Activated CD4-positive, alpha-beta T cell treated with anti-CD3 and anti-CD28 coated beads, Interleukin-2, Interleukin-6, amounts not matched to agents 100 ng/mL and 50 ng/mL, durations not matched to agents 16 hours and 8 hours (primary cell): ENCODE measurements at regions not wholly inside any gene's neighbourhood (a gene's known extent, or its start where the extent isn't known, plus 50 kb on each side); places are given as distances from the start of the nearest gene placed in this dataset.

Experiments used
- DNase-seq: peaks from one replicate; pipeline ENCODE4 v3.0.0-alpha.2; 2020

DNA sequence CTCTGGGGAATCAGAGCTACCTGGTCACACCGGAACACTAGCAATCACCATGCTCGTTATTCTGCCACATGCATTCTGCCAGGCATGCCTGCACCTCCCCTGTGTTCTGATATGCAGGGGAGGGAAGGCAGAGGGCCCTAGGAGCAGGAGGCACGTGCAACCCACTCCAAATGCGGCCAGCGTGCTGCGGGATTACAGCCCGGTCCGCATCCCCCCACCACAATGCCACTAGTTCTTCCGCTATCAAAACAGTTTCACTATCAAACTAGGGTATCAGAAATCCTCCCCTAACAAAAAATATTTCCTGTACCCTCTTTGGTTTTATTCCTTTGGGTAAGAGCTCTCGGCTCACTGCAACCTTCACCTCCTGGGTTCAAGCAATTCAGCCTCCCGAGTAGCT, 223.2 kb upstream of the IGF1R start:
- no peak for DNase-seq

DNA sequence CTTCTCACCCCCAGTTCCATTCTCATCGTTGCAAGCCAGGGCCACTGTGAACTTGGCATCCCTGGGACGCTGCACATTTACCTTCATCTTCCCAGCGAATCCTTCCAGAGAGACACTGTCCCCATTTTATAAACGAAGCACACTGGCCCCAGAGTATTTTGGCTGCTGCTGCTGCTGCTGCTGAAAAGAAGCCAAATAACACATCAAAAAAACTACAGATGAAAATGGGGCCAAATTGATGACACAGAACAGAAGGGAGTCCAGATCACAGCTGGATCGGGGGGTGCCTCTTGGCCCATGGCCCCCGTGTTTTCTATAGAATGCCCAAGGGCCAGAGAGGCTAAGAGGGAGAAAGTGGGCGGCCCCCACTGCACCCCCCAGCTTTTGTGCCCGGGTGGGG, 221.0 kb upstream of the IGF1R start:
- DNase-seq = no peak

DNA sequence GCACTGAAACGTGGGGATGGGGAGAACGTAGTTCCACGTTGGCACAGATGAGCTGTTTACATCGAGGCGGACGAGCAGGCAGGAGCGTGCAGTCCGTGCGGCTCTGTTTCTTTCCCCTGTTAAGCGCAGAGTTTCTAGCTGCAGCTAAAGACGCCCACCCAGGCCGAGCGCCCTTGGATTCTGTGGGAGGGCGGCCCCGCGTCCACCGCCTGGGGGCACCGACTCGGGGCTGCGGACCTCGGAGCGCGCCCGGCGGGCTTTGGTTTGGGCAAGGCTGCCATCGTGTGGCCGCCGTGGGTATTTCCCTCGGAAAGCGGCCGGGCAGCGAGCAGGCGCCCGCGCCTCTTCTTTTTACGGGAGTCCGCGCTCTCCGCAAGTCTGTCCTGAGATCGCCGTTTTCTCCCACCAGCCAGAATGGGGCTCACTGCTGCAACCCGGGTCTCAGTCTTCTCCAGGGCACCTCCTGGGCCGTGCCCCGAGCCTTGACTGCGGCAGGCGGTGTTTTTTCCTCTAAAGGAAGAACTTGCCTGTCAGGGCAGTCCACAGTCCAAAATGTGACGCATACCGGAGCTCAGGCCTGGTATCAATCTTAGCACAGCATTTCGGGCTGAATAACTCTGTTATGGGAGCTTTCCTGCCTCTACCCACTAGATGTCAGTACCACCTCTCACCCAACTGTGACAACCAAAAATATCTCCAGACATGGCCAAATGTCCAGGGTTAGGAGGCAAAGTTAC, 219.9 kb upstream of the IGF1R start:
- peak; percentile 73 for DNase-seq

DNA sequence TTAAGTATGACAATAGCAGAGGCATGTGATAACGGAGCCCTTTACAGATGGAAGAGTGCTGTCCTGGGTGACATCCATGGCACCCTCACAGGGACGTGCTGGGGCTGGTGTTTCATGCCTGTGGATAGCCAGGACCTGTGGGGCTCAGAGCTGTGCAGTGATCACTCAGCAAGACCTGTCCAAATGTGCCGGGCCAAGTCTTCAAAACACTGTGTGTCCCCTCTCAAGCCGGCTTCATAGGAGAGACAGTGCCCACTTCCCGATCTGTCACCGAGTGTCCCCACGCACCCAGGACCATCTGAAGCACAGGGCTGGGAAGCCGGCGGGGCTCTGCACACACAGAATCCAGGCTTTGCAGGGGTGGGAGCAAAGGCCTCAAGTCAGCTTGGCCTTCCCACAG, 217.2 kb upstream of the IGF1R start:
- DNase-seq = no peak

DNA sequence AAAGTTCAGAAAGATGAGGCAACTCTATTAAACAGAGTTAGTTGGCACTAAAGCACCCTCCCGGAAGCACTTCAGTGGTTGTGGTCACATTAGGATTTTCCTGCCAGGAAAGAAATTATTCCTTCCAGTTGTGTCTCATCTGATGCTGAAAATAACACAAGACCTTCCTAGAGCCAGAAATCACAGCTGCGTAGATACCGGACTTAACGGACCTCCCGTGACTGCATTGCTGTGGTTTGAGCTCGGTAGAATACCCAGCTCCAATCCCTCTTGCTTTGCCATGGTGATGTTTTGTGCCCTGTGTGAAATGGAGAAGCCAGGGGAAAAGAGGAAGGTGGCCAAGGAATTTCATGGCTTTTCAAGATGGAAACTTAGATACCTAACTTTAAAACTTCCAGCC, 215.0 kb upstream of the IGF1R start:
- no peak for DNase-seq

DNA sequence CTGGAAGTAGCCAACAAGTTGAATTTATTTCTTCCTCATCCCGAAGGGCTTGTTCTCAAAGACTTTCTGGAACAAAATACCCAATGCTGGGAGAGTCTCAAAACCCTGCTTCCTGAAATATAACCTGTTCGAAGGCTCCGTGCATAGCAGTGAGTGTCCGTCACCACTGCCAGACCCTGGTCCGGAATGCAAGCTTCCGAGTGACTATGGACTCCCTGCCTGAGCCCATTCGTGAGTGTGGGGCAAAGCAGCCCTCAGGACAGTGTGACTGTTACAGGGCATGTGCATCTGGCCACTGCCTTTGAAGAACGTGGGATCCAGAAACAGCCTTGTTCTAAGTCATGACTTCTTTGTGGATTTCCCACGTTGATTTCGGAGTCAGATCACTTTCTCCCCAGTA, 214.5 kb upstream of the IGF1R start:
- DNase-seq = no peak

DNA sequence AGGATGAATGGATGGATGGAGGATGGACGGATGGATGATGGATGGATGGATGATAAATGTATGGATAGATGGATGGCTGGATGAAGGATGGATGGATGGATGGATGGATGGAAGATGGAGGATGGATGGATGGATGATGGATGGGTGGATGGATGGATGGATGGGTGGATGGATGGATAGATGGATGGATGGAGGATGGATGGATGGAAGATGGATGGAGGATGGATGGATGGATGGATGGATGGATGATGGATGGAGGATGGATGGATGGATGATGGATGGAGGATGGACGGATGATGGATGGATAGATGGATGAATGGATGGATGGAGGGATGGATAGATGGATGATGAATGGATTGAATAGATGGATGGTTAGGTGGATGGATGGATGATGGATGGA, 210.6 kb upstream of the IGF1R start:
- no peak for DNase-seq

DNA sequence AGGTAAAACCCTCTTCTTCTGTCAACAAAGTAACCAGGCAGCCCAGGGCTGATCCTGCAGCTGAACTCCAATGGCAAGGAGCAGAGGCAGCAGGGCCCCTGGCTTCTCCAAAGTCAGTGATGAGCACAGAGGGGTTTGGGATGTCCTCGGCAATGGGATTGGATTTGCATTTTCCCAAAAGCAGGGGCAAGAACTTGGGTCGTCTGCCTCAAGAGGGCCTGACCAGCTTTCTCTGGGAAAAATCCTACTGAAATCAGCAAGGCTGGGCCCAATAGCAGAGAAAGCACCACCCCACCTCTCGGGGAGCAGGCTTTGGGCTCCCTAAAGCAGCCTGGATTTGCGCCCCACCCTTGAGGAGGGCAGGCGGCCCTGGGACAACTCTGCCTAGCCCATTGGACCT, 210.0 kb upstream of the IGF1R start:
- DNase-seq = no peak

DNA sequence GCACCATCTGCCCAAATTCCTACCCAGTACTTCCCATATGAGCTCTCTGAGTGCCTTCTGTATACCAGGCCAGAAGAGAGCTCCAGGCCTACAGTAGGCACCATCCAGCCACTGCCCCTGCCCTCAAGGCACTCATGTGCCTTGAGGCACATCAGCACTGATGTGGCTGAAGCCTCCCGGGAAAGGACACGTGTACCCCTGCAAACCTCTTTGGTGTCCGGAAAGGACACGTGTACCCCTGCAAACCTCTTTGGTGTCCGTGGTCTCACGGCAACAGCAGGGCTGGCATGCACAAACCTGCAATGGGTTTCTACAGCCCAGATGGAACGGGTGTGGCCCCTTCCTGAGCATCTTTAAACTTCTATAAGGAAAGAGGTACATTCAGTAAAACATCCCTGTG, 209.4 kb upstream of the IGF1R start:
- no peak for DNase-seq

DNA sequence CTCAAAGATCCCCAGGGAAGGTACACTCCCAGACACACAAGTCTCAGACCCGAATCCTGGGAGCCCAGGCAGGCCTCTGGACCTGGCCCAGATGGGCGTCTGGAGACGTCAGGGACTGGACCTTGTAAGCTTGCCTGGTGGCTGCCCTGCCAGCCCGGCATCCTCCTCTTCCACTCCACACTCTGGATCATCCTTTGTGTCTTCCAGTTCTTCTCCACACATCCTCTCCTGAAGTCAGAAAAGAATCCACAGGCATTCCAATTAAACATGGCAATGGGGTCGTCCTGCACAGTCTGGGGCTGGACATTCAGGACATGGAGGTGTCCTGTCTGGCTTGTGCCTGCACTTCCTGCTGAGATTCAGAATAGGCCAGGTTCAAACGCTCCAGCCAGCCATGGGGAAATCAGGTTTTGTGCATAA, 208.8 kb upstream of the IGF1R start:
- no peak for DNase-seq

DNA sequence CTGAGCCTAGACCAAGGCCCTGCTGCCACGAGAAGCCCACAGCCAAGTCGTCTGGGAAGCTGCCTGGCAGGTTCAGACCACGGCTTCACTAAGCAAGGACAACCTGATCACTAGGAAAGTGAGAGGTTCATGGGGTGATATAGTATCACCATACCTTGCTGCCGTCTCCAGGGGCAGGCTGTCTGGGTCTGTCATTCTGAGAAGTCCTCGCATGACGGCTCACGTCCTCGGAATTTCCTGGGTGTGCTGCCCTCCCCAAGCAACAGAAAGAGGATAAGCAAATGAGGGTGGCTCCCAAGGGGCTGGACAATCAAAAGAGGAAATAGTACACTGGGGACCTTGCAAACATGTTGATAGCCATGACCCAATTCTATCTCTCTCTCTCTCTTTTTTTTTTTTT, 207.4 kb upstream of the IGF1R start:
- no peak for DNase-seq

DNA sequence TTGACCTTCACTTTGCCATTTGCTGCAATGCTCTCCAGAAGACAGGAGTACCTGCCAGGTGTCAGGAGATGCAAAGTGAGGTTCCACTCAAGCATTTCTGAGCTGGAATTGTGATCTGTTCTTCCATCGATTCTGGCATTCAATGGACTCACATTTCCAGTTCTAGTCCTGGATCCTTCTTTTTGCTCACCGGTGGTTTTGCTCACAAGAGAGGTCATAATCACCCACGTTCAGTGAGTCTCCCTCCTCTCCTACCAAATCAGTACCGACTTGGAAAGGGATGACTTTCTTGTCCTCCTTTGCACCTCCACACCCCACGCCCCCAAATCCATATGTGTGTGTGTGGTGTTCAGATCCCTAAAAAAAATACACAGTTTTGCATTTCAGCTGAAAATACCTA, 206.7 kb upstream of the IGF1R start:
- DNase-seq = no peak

DNA sequence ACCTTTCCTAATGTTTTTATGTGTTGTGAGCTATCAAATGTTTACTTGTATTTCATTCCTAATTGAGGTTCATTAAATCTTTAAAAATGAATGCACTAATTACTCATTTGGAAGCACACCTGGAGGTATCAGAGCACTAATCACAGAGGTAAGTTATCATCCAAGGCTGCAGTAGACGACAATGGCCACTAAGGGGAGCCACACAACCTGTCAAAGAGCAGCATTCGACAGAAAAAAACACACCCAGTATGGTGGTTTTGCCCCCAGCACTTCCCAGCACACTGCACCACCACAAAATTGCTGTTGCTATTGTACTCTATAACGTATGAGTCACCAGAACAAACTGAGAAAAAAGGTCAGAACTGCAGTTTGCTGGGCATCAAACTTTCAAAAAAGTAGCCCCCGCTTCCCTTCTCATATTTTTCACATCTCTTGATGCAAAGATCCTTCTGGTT, 205.9 kb upstream of the IGF1R start:
- peak; percentile 69 for DNase-seq

DNA sequence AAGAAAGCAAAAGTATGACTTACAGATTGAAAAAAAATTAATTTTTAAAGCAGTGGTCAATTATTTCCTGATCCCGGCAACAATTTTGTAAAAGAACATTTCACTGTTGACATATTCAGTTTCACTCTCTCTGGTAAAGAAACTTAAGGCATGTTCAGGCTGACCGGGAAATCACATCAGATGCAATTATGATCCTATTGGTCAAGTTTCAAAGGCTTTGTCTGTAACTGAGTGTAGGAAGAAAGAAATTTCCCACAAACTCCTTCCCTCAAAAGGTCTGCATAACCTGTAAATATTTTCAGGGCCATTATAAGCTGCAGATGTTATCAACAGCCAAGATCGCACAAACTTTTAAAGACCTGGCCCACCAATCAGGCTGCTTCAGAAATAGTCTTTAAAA, 205.4 kb upstream of the IGF1R start:
- DNase-seq = no peak

DNA sequence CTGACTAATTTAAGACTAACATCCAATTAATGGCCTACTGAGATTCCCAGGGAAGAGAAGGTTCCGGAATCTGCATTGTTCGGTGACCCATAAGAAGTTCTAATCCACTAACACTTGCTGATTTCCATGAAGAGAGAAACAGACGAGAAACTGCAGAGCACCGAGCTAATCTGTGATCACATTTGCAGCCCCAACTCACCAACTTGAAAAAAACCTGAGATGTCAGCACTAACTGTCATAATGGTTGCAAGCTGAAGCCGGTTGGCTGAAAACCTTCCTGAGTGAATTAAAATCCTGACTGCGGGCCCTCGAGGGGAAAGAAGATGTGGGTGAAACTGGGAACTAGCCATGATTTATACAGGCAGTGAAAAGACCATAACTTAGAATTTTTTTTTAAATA, 204.8 kb upstream of the IGF1R start:
- DNase-seq = no peak

DNA sequence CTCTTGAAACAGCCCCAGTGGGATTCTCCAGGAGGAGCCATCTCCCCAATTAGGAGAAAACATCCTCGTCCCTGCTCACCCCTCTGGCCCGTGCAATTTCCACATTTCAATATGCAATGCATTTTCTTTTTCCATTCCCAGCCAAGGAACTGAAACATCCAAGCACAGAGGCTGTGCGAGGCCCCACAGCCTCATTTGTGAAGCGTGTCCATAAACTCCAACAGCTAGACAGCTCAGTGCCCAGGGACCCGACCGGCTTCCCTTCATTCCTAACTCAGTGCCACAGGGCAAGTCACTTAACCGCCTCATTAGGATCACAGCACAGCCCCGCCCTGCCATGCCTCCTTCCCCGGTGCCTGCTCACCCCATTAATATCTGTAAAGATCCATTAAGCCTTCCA, 204.2 kb upstream of the IGF1R start:
- DNase-seq = no peak

DNA sequence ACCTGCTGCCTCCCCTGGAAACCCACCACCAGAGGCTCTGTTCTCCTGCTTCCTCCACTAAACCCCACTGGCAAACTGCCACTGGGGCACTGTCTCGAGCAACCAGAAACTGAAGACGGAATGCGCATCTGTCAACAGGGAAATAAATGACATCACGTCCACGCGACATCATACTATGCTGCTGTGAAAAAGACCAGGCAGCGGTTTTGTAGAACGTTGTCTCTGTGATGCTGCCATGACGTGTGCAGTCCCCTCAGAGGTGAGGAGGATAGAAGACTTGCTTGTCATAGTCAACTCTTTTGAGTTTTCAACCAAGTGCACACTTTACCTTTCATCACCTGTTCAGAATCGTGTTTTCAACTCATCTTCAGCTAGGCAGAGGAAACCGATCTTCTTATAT, 203.0 kb upstream of the IGF1R start:
- DNase-seq = no peak

DNA sequence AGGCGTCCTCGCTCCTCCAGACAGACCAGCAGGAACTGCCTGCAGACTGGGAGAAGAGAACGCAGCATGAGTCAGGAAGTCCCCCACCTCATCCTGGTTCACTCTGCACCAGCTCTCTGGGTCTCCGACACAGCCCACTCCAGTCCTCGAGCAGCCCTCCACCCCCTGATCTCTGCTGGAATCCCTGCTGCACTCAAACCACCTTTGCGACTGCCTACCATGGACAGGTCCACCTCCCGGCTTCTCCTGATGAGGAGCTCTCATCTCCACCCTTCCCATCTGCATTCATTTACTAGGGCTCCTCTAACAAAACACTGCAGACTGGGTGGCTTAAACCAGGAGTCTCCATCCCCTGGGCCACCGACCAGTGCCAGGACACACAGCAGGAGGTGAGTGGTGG, 202.3 kb upstream of the IGF1R start:
- no peak for DNase-seq

DNA sequence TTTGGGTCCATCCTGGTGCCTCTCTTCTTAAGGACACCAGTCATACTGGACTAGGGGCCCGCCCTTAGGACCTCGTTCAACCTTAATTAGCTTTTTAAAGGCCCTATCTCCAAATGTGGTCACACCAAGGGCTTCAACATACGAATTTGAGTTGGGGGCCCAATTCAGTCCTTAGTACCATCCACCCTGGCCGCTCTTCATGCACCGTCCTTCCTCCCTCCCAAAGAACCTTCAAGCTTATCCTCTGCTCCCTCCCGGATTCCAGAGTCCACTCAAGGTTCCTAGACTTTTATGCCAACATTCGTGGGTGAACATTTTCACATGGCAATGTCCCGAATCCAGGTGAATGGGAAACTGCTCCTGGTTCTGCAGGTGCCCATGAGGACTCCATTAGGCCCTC, 201.3 kb upstream of the IGF1R start:
- DNase-seq = no peak

DNA sequence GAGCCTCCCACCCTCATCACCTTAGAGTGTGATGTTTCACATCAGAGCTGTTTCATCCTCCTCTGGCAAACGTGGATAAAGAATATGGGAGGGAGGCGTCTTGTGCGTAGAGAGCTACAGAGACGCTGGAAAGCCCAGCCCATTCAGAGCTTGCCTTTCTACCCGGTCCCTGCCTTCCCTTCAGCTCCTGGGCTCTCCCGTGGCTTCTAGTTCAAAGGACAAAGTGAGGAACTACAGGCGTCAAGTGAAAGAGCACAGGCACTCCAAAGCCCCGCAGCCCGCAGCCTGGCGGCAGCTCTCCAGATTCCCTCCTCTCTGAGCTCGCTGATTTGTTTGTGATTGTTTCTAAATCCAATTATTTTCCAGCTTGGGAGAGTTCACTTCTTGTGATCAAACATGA, 197.1 kb upstream of the IGF1R start:
- DNase-seq = no peak

DNA sequence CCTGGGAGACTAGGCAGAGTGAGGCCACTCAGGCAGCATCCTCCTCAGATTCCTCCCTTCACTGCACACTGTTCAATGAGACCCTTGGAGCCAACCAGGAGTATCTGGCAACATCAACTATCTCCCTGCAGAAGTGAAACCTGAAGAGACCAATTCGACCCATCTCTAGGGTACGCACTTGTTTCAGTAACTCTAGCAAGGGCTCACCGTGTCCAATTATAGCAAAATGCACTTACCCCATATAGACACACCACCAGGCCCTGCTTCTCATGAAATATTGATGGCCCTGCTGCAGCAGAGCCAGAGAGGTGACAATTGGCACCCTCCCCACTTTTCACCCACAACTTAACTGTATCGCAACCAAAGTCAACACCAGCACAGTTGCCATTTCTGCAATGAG, 196.1 kb upstream of the IGF1R start:
- no peak for DNase-seq

DNA sequence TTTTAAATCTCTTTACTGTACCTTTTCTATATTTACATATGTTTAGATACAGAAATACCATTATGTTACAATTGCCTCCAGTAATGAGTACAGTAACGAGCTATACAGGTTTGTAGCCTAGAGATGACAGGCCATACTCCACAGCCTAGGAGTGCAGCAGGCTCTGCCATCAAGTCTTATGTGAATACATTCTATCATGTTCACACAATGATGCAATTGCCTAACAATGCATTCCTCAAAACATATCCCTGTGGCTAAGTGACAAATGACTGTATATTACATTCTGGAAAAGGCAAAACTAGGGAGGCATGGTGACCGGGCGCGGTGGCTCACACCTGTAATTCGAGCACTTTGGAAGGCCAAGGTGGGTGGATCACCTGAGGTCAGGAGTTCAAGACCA, 192.4 kb upstream of the IGF1R start:
- DNase-seq = no peak

DNA sequence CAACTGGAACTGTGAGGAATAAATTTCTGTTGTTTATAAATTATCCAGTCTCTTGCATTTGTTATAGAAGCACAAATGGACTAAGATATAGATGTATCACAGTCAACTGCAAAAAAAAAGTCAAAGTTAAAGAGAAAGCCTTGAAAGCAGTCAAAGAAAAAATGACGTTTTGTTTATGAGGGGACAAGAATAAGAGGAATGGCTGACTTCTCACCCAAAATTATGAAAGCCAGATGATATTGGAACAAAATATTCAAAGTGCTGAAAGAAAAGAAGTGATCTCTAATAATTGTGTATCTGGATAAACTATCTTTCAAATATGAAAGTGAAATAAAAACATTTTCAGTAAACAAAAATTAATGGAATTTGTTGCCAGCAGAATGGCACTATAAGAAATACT, 171.8 kb upstream of the IGF1R start:
- DNase-seq = no peak

DNA sequence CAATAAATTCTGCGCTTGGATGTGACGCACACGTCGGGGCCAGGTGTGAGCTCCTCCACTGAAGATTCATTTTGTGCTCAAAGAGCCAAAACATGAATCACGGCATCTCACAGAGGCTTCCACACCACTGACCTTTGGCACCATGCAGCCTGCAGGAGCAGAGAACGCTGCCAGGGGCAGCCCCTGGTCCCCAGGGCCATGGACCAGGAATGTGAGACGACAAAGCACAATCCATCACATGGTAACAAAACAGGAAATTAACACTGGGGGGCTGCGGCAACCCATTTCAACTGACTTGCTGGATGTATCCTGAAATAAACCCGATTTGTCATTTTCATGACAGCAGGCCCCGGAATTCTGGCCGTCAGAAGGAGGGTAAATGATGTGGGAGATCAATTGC, 167.5 kb upstream of the IGF1R start:
- DNase-seq = no peak

DNA sequence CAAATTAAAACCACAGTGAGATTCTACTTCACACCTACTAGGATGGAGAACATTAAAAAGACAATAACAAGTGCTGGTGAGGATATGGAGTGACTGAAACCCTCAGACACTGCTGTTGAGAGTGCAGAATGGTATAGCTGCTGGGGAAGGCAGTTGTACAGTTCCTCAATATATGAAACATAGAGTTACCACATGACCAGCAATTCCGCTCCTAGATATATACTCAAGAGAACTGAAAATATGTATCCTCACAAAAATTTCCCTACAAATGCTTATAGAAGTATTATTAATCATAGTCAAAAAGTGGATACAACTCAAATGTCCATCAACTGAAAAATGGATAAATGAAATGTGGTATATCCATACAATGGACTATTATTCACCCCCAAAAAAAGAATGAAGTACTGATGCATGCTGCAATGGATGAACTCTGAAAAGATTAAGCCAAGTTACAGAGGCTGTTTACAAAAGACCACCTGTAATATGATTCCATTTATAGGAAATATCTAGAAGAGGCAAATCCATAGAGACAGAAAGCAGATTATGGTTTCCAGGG, 164.7 kb upstream of the IGF1R start:
- no peak for DNase-seq
